Suprapubic skin (tissue), 4 donors: ENCODE measurements at regions not wholly inside any gene's neighbourhood (a gene's known extent, or its start where the extent isn't known, plus 50 kb on each side); places are given as distances from the start of the nearest gene placed in this dataset.

Source experiments
- CTCF ChIP-seq, 2 donors: fragments of 200-600 bp in 1 of 2; fragments of 450-650 bp in 1 of 2; sonication (generic) in 1 of 2; IDR thresholded peaks; one replicate each; pipeline ENCODE4 v1.5.1; 2016 to 2019; ENCODE audit warnings: antibody characterized with exemption in 2 of 2, mild to moderate bottlenecking in 1 of 2, moderate library complexity in 1 of 2
- POLR2A ChIP-seq, 2 donors: fragments of 450-650 bp; IDR thresholded peaks; one replicate each; pipeline ENCODE4 v1.6.1; 2017; ENCODE audit warnings: antibody characterized with exemption in 2 of 2, mild to moderate bottlenecking in 2 of 2, moderate library complexity in 2 of 2
- POLR2AphosphoS5 ChIP-seq, 3 donors: sonication (generic); formaldehyde crosslinking; IDR thresholded peaks; one replicate each; pipeline ENCODE4 v1.6.1; 2017; ENCODE audit warnings: antibody characterized with exemption in 3 of 3

GRCh38 chr3:68571321-68571720, 361.0 kb downstream of the TAFA4 start:
- TF ChIP-seq POLR2A (IDR thresholded peaks at IDR 0.05) (no peak), CTCF (IDR thresholded peaks at IDR 0.05) (no peak), POLR2AphosphoS5 (IDR thresholded peaks at IDR 0.05) (no peak)
